ENCODE measurements at regions not wholly inside any gene's neighbourhood (a gene's known extent, or its start where the extent isn't known, plus 50 kb on each side); places are given as distances from the start of the nearest gene placed in this dataset.

GRCh38 chr5:67372887-67373286 is 176.3 kb upstream of the CD180 start:
- ChIA-PET CTCF (no interaction called here), POLR2A (no interaction called here)

- CTCF ChIA-PET, result no interaction called here
- POLR2A ChIA-PET, result no interaction called here
These were observed 175.3 kb upstream of the CD180 start for GRCh38 chr5:67371924-67372323.

- ChIA-PET CTCF (no interaction called here), POLR2A (no interaction called here)
These were observed 170.2 kb upstream of the CD180 start for GRCh38 chr5:67366691-67367395.

GRCh38 chr5:67366276-67366675 is 169.7 kb upstream of the CD180 start:
- ChIA-PET CTCF (no interaction called here), POLR2A (no interaction called here)

- CTCF ChIA-PET, result no interaction called here
- POLR2A ChIA-PET, result no interaction called here
These were observed 167.9 kb upstream of the CD180 start for GRCh38 chr5:67364381-67364970.

- ChIA-PET CTCF (no interaction called here), POLR2A (no interaction called here)
These were observed 167.4 kb upstream of the CD180 start for GRCh38 chr5:67363963-67364362.

- CTCF ChIA-PET, result no interaction called here
- POLR2A ChIA-PET, result no interaction called here
These were observed 166.6 kb upstream of the CD180 start for GRCh38 chr5:67363180-67363709.

GRCh38 chr5:67361932-67362729 is 165.5 kb upstream of the CD180 start:
- POLR2A ChIA-PET, result no interaction called here
- CTCF ChIA-PET, result no interaction called here

- POLR2A ChIA-PET, result no interaction called here
These were observed 163.4 kb upstream of the CD180 start for GRCh38 chr5:67360047-67360446.

GRCh38 chr5:67358186-67358585 is 161.6 kb upstream of the CD180 start:
- ChIA-PET CTCF (no interaction called here), POLR2A (interaction anchor here (0.6 kb wide), 1 partner anchor 825 kb away, joined by 4 read pairs; no protein-coding TSS in a partner anchor)

More at GRCh38 chr5:67360047-67360446, 163.4 kb upstream of the CD180 start:
- CTCF ChIA-PET, result no interaction called here

GRCh38 chr5:67355120-67355713 is 158.6 kb upstream of the CD180 start:
- ChIA-PET POLR2A (no interaction called here), CTCF (no interaction called here)

- CTCF ChIA-PET, result no interaction called here
- POLR2A ChIA-PET, result no interaction called here
These were observed 157.2 kb upstream of the CD180 start for GRCh38 chr5:67353500-67354450.

- ChIA-PET CTCF (no interaction called here), POLR2A (no interaction called here)
These were observed 154.1 kb upstream of the CD180 start for GRCh38 chr5:67350618-67351201.

- CTCF ChIA-PET, result no interaction called here
- POLR2A ChIA-PET, result no interaction called here
These were observed 153.6 kb upstream of the CD180 start for GRCh38 chr5:67350185-67350584.

- ChIA-PET POLR2A (no interaction called here), CTCF (no interaction called here)
These were observed 151.2 kb upstream of the CD180 start for GRCh38 chr5:67347821-67348220.

- POLR2A ChIA-PET, result no interaction called here
- CTCF ChIA-PET, result no interaction called here
These were observed 150.0 kb upstream of the CD180 start for GRCh38 chr5:67346611-67347010.

- CTCF ChIA-PET, result no interaction called here
These were observed 148.3 kb upstream of the CD180 start for GRCh38 chr5:67344870-67345269.

GRCh38 chr5:67343835-67344234 is 147.2 kb upstream of the CD180 start:
- ChIA-PET CTCF (no interaction called here), POLR2A (no interaction called here)

More at GRCh38 chr5:67344870-67345269, 148.3 kb upstream of the CD180 start:
- POLR2A ChIA-PET, result no interaction called here

GRCh38 chr5:67341478-67341877 is 144.9 kb upstream of the CD180 start:
- ChIA-PET POLR2A (no interaction called here), CTCF (no interaction called here)

All from activated CD8-positive, alpha-beta memory T cell treated with anti-CD3 and anti-CD28 coated beads for 36 hours (primary cell).